Duodenal mucosa (tissue), 2 donors: ENCODE measurements at regions not wholly inside any gene's neighbourhood (a gene's known extent, or its start where the extent isn't known, plus 50 kb on each side); places are given as distances from the start of the nearest gene placed in this dataset.

Experiments used
- H3K27ac ChIP-seq: one replicate; pipeline ENCODE4 v1.7.0; 2013; ENCODE audit warnings: low read depth, low read length
- H3K27me3 ChIP-seq, 2 donors: one replicate each; pipeline ENCODE4 v1.7.0; 2013; ENCODE audit warnings: low read length in 2 of 2, control low read depth in 1 of 2; ENCODE audit not compliant: insufficient read depth in 2 of 2, control insufficient read depth in 1 of 2
- H3K36me3 ChIP-seq, 2 donors: one replicate each; pipeline ENCODE4 v1.7.0; 2013; ENCODE audit warnings: low read length in 2 of 2, control low read depth in 1 of 2; ENCODE audit not compliant: insufficient read depth in 2 of 2, control insufficient read depth in 1 of 2
- H3K4me1 ChIP-seq, 2 donors: one replicate each; pipeline ENCODE4 v1.7.0; 2013; ENCODE audit warnings: low read length in 2 of 2, control low read depth in 1 of 2; ENCODE audit not compliant: insufficient read depth in 2 of 2, control insufficient read depth in 1 of 2
- H3K4me3 ChIP-seq, 2 donors: one replicate each; pipeline ENCODE4 v1.7.0; 2013; ENCODE audit warnings: low read length in 2 of 2, low read depth in 1 of 2
- H3K9ac ChIP-seq, 2 donors: one replicate each; pipeline ENCODE4 v1.7.0; 2013; ENCODE audit warnings: low read length in 2 of 2, low read depth in 1 of 2
- H3K9me3 ChIP-seq, 2 donors: one replicate each; pipeline ENCODE4 v1.7.0; 2013; ENCODE audit warnings: low read length in 2 of 2, control low read depth in 1 of 2; ENCODE audit not compliant: control insufficient read depth in 1 of 2

GRCh38 chr14:88064841-88065240 is 59.9 kb downstream of the GPR65 start:
- peaks cover 2 to 7% of the 10 kb centered on the region in 2 donors for H3K9me3 ChIP-seq
- no peak overlapping the region for H3K4me3 ChIP-seq
- H3K27ac ChIP-seq, result no peak overlapping the region

GRCh38 chr14:88069677-88070076 is 64.7 kb downstream of the GPR65 start:
- no peak overlapping the region for H3K27ac ChIP-seq
- H3K4me3 ChIP-seq, result no peak overlapping the region
- no peak overlapping the region for H3K9ac ChIP-seq
- no peaks in the 10 kb centered on the region for H3K36me3 ChIP-seq
- H3K4me1 ChIP-seq, result no peaks in the 10 kb centered on the region
- no peaks in the 10 kb centered on the region for H3K27me3 ChIP-seq
- peaks cover 4 to 12% of the 10 kb centered on the region in 2 donors for H3K9me3 ChIP-seq

More at GRCh38 chr14:88064841-88065240, 59.9 kb downstream of the GPR65 start:
- H3K4me1 ChIP-seq, result peaks cover 0 to 6% of the 10 kb centered on the region in 2 donors
- H3K9ac ChIP-seq, result no peak overlapping the region
- no peaks in the 10 kb centered on the region for H3K36me3 ChIP-seq
- H3K27me3 ChIP-seq, result no peaks in the 10 kb centered on the region

- H3K4me3 ChIP-seq, result peak overlapping the region in 1 of 2 donors; percentile 38
- H3K9ac ChIP-seq, result no peak overlapping the region
- H3K9me3 ChIP-seq, result no peaks in the 10 kb centered on the region
- H3K27ac ChIP-seq, result no peak overlapping the region
- H3K36me3 ChIP-seq, result no peaks in the 10 kb centered on the region
- peaks cover 0 to 5% of the 10 kb centered on the region in 2 donors for H3K4me1 ChIP-seq
- no peaks in the 10 kb centered on the region for H3K27me3 ChIP-seq
These were observed 70.5 kb downstream of the GPR65 start for GRCh38 chr14:88075269-88075981.

- Histone ChIP-seq H3K4me1 (peaks cover 0 to 5% of the 10 kb centered on the region in 2 donors), H3K27ac (no peak overlapping the region), H3K4me3 (no peak overlapping the region), H3K9ac (no peak overlapping the region), H3K36me3 (no peaks in the 10 kb centered on the region), H3K9me3 (no peaks in the 10 kb centered on the region), H3K27me3 (no peaks in the 10 kb centered on the region)
These were observed 73.6 kb downstream of the GPR65 start for GRCh38 chr14:88078525-88078924.

- Histone ChIP-seq H3K27me3 (no peaks in the 10 kb centered on the region), H3K9me3 (no peaks in the 10 kb centered on the region), H3K36me3 (no peaks in the 10 kb centered on the region), H3K4me3 (no peak overlapping the region), H3K4me1 (peaks cover 0 to 5% of the 10 kb centered on the region in 2 donors), H3K27ac (no peak overlapping the region), H3K9ac (no peak overlapping the region)
These were observed 74.7 kb downstream of the GPR65 start for GRCh38 chr14:88079624-88080023.

GRCh38 chr14:88085736-88086135 is 80.8 kb downstream of the GPR65 start:
- no peaks in the 10 kb centered on the region for H3K4me1 ChIP-seq
- H3K9ac ChIP-seq, result no peak overlapping the region
- H3K4me3 ChIP-seq, result no peak overlapping the region
- no peak overlapping the region for H3K27ac ChIP-seq
- no peaks in the 10 kb centered on the region for H3K9me3 ChIP-seq
- no peaks in the 10 kb centered on the region for H3K27me3 ChIP-seq
- no peaks in the 10 kb centered on the region for H3K36me3 ChIP-seq

- Histone ChIP-seq H3K4me1 (no peaks in the 10 kb centered on the region), H3K4me3 (no peak overlapping the region), H3K9me3 (no peaks in the 10 kb centered on the region), H3K27ac (no peak overlapping the region), H3K36me3 (no peaks in the 10 kb centered on the region), H3K9ac (no peak overlapping the region), H3K27me3 (no peaks in the 10 kb centered on the region)
These were observed 84.5 kb downstream of the GPR65 start for GRCh38 chr14:88089445-88089844.

- Histone ChIP-seq H3K9me3 (no peaks in the 10 kb centered on the region), H3K36me3 (no peaks in the 10 kb centered on the region), H3K9ac (no peak overlapping the region), H3K27me3 (no peaks in the 10 kb centered on the region), H3K27ac (no peak overlapping the region), H3K4me3 (no peak overlapping the region), H3K4me1 (no peaks in the 10 kb centered on the region)
These were observed 87.6 kb downstream of the GPR65 start for GRCh38 chr14:88092529-88092928.

- H3K27ac ChIP-seq, result no peak overlapping the region
- no peaks in the 10 kb centered on the region for H3K27me3 ChIP-seq
- H3K4me3 ChIP-seq, result no peak overlapping the region
- H3K36me3 ChIP-seq, result no peaks in the 10 kb centered on the region
- no peaks in the 10 kb centered on the region for H3K4me1 ChIP-seq
- H3K9me3 ChIP-seq, result no peaks in the 10 kb centered on the region
- no peak overlapping the region for H3K9ac ChIP-seq
These were observed 90.9 kb downstream of the GPR65 start for GRCh38 chr14:88095791-88096190.

GRCh38 chr14:88098163-88098562 is 93.2 kb downstream of the GPR65 start:
- Histone ChIP-seq H3K4me3 (no peak overlapping the region), H3K27me3 (no peaks in the 10 kb centered on the region), H3K27ac (no peak overlapping the region), H3K9ac (no peak overlapping the region), H3K9me3 (no peaks in the 10 kb centered on the region), H3K4me1 (no peaks in the 10 kb centered on the region), H3K36me3 (no peaks in the 10 kb centered on the region)
